GM21390 (cell line): ENCODE measurements at regions not wholly inside any gene's neighbourhood (a gene's known extent, or its start where the extent isn't known, plus 50 kb on each side); places are given as distances from the start of the nearest gene placed in this dataset.
"Not testable (repeated sequence)": the region's sequence is repeated elsewhere in the genome, so short reads cannot be mapped to it uniquely, and the experiment has no call there.

ENCODE experiments used
- ATAC-seq: cut with Tn5 transposase; IDR thresholded peaks from one replicate; pipeline ENCODE4 v1.9.1; 2021; ENCODE audit not compliant: unreplicated experiment

GRCh38 chr13:107685876-107686275 lies 529.5 kb downstream of the LIG4 start:
- no peak for ATAC-seq

DNA sequence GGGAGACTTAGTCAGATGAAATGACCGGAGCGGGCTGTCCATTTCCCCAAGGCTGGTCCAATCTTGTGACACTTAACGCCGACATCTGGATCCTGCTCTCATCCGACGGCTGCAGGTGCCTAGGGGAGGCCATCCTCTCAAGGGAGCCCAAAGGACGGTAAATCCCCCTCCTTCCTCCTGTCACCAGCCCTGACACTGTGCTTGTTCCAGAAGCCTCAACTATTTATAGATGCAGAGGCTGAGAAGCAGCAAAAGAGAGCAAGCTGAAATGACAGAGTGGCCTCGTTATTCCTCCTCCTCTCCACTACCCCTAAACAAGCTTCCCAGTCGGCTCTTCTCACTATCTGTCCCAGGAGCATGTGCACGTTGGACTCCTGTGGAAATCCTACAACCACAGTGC lies 533.7 kb downstream of the LIG4 start:
- ATAC-seq: no peak

DNA sequence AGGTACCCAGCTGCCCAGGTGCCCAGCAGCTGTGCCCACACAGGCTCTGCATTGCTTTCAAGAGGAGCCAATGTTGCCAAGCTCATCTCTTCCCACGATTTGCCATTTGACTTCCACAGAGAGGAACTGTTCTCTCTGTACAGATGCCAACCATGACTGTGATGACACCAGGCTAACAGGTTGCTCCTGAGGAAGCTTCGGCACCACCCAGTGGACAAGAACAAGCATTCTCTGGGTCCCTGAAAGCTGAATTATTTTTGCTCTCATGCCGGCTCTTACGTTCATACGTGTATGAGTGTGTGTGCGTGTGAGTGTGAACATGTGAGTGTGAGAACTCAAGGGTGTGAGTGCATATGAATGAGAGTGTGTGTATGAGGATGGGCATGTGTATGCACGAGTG lies 535.2 kb downstream of the LIG4 start:
- no peak for ATAC-seq

DNA sequence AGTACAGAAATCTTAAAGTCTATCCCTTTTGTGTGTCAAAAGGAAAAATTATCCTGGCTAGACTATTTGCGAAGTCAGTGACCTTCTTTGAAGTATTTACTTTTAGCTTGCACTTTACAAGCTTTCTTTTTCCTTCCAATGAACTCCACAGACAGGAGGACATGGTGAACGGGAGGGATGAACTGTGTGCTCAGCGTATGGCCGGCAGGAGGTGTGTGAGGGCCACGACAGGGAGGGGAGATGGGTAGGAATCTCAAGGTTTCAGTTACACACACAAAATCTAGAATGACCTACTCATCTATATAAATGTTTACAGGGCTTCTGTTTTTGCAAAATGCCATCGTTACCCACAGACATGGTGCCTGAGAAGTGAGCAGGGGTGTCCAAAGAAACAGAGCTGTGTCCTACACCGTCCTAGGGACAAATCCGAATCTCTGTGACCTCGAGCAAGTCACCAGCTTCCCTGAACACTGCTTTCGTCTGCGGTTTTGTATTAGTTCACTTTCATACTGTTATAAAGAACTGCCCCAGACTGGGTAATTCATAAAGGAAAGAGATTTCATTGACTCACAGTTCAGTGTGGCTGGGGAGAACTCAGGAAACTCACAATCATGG lies 537.2 kb downstream of the LIG4 start:
- ATAC-seq: no peak

DNA sequence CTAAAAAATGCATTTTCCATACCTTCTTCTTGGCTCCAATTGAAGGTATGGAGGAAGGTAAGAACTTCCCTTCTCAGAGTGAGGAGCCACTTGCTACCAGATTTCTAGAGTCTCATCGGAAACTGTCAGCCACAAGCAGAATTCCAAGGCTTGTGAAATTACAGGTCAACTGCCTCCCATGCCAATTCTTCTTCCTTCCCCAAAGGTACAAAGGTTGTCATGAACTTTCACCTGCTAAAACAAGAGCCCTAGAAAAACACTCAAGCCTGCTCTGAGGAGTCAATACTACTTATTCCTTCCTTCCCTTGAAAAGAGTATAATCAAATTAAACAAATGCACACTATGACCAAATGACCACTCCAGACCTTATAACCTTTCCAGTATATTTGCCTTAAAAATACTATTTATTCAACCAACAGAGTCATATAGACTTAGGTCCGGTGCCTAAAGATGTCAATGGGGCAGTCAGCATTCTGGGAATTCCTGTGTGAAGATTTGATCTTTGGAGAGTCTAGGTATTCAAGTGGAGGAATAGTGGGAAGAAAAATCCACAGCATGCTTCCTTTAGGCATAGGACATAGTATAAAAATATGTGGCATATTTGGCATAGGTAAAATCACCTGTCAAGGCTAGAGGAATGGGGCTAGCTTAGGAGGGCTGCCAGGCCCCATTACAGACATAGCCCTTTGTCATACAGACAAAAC lies 539.3 kb downstream of the LIG4 start:
- no peak for ATAC-seq

DNA sequence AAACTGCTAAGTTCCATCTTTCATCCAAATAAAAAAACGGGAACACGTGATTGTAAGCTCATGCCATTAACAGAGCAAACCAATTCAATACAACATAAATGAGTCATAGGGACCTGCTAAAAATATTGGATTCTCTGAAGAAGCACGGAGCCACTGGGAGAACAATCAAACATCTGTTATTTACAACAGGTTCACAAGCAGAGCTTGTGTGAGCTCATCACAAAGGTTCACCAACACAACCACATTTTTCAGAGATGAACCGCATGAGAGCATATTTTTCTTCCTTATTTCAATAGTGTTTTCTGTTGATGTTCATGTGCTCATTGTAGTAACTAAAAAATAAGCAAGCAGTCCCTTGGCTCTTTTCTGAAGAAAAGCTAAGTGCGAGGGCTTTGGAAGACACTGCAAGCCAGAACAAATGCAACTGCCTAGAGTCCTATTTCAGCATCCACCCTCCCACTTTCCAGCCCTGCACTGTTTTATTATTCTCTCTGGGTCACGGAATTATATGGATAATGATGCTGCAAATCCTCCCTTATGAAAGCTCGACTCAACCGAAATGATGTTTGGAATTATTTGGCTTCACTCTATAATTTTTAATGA lies 545.8 kb downstream of the LIG4 start:
- ATAC-seq: no peak

DNA sequence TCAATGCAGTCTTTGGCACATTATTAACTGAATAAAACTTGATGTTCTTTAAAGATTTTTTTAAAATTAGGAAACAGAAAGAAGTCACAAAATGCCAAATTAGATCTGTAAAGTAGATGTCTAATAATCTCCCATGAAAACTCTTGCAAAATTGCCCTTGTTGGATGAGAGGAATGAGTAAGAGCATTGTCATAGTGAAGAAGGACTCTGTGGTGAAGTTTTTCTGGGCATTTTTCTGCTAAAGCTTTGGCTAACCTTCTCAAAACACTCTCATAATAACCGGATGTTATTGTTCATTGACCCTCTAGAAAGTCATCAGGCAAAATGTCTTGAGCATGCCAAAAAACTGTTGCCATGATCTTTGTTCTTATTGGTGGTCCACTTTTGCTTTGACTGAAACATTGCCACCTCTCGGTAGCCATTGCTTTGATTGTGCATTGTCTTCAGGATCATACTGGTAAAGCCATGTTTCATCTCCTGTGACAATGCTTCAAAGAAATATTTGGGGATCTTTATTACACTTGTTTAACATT lies 549.3 kb downstream of the LIG4 start:
- no peak for ATAC-seq

GRCh38 chr13:107650081-107650701 lies 565.1 kb downstream of the LIG4 start:
- peak; percentile 95 for ATAC-seq

DNA sequence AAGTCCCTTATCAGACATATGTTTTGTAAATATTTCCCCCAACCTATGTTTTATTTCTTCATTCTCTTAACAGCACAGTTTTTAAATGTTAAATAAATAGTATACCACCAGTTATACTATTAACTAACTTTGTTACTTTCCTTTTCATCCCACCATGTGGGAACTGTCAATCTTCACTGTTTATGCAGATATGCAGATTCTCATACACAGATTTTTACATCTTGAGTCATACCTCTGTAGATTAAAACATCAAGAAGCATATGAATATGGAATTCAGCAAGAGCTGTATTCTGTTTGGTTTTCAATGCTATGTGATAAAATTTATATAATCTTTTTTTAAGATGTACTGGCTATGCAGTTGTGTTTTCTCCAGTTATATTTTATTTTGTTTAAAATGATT lies 566.3 kb downstream of the LIG4 start:
- ATAC-seq: no peak

GRCh38 chr13:107644136-107644535 lies 571.2 kb downstream of the LIG4 start:
- no peak for ATAC-seq

GRCh38 chr13:107643615-107644014 lies 571.7 kb downstream of the LIG4 start:
- ATAC-seq: no peak

- ATAC-seq: no peak
These were observed 572.5 kb downstream of the LIG4 start for GRCh38 chr13:107642831-107643230.

DNA sequence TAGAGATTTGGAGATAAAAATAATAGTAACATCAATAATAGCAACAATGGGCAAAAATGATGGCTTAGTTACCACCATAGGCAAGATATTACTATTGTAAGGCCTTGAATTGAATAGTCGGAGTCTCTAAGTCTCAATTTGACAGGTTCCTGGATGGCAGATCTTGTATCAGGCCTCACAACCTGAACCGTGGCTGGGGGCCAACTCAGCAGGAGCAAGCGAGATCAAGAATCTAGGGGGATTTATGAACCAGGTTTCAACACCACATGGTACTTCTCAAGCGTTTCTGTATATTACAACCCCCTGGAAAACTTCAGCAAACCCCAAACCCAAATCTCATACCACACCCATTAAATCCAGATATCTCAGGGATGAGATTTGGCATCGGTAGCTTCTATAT lies 573.8 kb downstream of the LIG4 start:
- ATAC-seq: no peak

GRCh38 chr13:107625648-107626047 lies 589.7 kb downstream of the LIG4 start:
- no peak for ATAC-seq

- no peak for ATAC-seq
These were observed 597.8 kb downstream of the LIG4 start for GRCh38 chr13:107617527-107617926.

GRCh38 chr13:107612376-107612775 lies 603.0 kb downstream of the LIG4 start:
- ATAC-seq: no peak

DNA sequence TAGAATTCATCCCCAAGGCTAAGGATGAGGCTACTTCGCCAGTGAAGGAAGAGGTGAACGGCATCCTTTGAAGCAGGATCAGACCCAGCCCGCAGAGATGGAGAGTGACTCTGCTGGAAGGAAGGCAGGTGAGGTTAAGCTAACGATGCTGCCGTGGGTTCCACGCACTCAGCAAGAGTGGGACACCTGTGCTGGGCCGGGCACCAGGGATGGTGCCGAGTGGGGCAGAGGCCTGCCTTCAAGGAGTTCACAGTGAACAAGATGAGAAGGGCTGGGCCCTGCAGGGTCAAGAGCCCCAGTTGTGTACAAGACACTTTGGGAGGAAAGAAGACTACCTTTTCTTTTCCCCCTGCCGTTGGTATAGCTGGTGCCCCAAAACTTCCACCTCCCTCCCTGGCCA lies 606.6 kb downstream of the LIG4 start:
- ATAC-seq: no peak

DNA sequence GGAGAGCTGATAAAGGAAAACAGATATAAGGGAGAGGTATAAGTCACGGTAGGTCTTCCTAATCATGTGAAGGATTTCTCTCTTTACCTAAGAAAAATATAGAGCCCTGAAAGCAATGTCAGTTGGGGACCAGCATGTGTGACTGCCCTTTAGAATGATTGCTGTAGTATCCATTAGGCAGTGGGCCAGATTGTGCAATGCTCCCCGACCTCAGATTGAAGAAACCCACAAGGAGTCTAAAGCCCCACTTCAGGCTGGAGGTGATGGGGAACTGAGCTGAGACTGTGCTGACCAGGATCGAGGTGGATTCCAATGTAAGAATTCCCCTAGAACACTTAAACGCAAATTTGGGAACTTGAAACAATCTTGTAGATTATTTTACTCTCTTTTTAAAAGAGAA lies 614.4 kb downstream of the LIG4 start:
- no peak for ATAC-seq

- ATAC-seq: not testable (repeated sequence)
These were observed 619.0 kb downstream of the LIG4 start for GRCh38 chr13:107596306-107596705.

- no peak for ATAC-seq
These were observed 624.8 kb downstream of the LIG4 start for GRCh38 chr13:107590556-107590955.

GRCh38 chr13:107587681-107588080 lies 627.7 kb downstream of the LIG4 start:
- no peak for ATAC-seq

- ATAC-seq: no peak
These were observed 629.1 kb downstream of the LIG4 start for GRCh38 chr13:107586216-107586615.
